D721Med (cell line): ENCODE measurements at regions not wholly inside any gene's neighbourhood (a gene's known extent, or its start where the extent isn't known, plus 50 kb on each side); places are given as distances from the start of the nearest gene placed in this dataset.

Experiments used
- DNase-seq: peaks from one replicate; pipeline ENCODE4 v3.0.0; 2011; ENCODE audit warnings: low spot score; ENCODE audit not compliant: insufficient read length
- FAIRE-seq: peaks from 2 replicates; lab custom pipeline; 2011; peaks lifted over from hg19 to GRCh38; lab: Jason Lieb, UNC
- CTCF ChIP-seq: IDR thresholded peaks from 2 replicates; pipeline ENCODE4 v1.5.1; 2012; ENCODE audit warnings: mild to moderate bottlenecking, control low read depth; ENCODE audit not compliant: insufficient read depth; ENCODE audit errors: missing control alignments

- no peak for FAIRE-seq
- DNase-seq = no peak
Measured at GRCh38 chr10:4749271-4749574, 76.8 kb upstream of the AKR1E2 start.

GRCh38 chr10:4748491-4749270, 77.3 kb upstream of the AKR1E2 start:
- TF ChIP-seq CTCF = no peak
- DNase-seq (no peak), FAIRE-seq (no peak)

More at GRCh38 chr10:4749271-4749574, 76.8 kb upstream of the AKR1E2 start:
- TF ChIP-seq CTCF = no peak

DNA sequence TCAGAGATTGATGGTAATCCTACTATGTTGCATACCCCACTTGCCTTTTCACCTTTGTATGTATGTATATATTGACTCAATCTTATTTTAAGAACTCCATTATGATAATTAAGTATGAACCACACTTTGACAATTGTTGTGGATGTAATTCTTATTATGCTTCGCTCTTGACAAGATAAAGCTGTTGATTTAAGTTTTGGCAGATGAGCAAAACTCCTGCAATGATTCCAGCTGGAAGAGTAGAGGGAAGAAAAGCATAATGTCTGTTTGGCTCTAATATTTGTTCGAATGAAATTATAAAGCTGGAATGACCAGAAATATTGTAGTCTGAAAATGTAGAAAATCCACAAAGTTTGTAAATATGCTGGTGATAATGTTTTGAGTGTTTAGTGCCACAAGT, 83.8 kb upstream of the AKR1E2 start:
- DNase-seq (no peak), FAIRE-seq (no peak)
- TF ChIP-seq CTCF = no peak

GRCh38 chr10:4740471-4740870, 85.5 kb upstream of the AKR1E2 start:
- no peak for FAIRE-seq
- TF ChIP-seq CTCF = no peak
- DNase-seq = no peak

GRCh38 chr10:4736608-4737007, 89.4 kb upstream of the AKR1E2 start:
- no peak for TF ChIP-seq CTCF
- DNase-seq (no peak), FAIRE-seq (no peak)

GRCh38 chr10:4736183-4736582, 89.8 kb upstream of the AKR1E2 start:
- DNase-seq = no peak
- no peak for TF ChIP-seq CTCF
- FAIRE-seq = no peak

DNA sequence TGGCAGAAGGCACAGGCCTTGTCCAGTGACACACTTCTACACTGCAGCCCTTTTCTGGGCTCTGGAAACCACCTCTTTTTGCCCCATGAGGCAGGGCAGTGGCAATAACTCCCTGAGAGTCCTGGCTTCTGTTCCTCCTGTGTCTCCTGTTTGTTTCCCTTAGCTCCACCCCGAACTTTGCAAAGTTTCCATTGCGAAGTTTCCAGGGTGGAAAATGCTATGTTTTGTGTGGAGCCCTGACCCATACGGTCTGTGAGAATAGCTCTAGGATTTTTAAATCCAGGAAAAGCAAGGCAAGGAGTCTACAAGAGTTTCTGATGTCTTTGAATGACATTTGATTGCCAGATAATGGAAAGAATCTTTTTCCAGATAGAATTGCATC, 92.2 kb upstream of the AKR1E2 start:
- TF ChIP-seq CTCF = no peak
- DNase-seq (no peak), FAIRE-seq (no peak)
